Stimulated activated CD4-positive, alpha-beta T cell treated with anti-CD3 and anti-CD28 coated beads, TNF-alpha, amount 100 ng/mL, for 24 hours (primary cell): ENCODE measurements at regions not wholly inside any gene's neighbourhood (a gene's known extent, or its start where the extent isn't known, plus 50 kb on each side); places are given as distances from the start of the nearest gene placed in this dataset.
"Not testable (repeated sequence)": the region's sequence is repeated elsewhere in the genome, so short reads cannot be mapped to it uniquely, and the experiment has no call there.

Source experiments
- DNase-seq, 3 experiments: peaks; one replicate each; pipeline ENCODE4 v3.0.0-alpha.2; 2020; ENCODE audit warnings: low read depth in 3 of 3

DNA sequence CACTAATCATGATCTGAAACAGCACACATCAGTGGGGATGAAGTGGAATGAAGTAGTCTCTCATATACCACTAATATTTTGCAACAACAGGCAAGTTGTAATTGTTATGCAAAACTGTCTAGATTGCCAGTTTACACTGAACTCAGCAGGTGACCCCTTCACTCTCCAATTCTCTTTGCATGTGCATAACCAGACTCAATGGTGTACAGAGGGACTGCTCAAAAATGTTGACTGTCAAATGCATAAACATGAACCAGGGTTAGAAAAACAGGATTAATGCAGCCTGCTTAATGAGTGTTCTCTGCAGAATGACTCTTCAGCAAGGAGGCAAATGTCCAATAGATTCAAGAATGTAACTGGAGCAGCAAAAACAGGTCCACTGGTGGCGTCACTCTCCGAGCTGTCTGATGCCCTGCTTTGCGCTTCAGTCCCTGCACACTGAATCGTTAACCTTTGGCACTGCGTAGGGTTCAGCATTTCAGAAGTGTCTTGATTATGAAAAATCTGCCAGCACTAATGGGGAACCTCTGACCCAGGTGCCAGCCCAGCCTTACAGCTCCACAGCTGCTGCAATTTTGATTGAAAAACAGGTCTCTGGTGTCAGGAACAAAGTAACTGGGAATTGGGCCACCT is 209.3 kb downstream of the TDRD15 start:
- DNase-seq, result no peak

DNA sequence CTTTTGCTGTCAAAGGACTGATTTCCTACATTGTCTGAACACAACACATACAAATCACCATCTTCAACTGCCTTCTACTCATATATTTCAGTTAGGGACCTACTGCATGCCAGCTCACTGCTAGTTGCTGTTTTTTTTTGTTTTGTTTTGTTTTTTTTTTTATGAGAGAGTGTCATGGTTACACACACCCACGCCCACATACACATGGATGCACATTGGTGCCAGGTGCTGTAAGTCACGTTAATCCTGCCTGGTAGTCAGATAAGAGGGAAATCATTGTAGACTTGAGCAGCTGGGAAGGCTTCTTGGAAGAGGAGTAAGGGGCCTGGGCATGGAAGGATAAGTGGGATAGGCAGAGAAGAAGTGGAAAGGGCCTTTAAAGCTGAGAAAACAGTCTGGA is 209.9 kb downstream of the TDRD15 start:
- no peak for DNase-seq

GRCh38 chr2:21346984-21347383 is 223.2 kb downstream of the TDRD15 start:
- no peak for DNase-seq

- DNase-seq, result no peak
Observed at GRCh38 chr2:21353879-21354679, 230.3 kb downstream of the TDRD15 start.

DNA sequence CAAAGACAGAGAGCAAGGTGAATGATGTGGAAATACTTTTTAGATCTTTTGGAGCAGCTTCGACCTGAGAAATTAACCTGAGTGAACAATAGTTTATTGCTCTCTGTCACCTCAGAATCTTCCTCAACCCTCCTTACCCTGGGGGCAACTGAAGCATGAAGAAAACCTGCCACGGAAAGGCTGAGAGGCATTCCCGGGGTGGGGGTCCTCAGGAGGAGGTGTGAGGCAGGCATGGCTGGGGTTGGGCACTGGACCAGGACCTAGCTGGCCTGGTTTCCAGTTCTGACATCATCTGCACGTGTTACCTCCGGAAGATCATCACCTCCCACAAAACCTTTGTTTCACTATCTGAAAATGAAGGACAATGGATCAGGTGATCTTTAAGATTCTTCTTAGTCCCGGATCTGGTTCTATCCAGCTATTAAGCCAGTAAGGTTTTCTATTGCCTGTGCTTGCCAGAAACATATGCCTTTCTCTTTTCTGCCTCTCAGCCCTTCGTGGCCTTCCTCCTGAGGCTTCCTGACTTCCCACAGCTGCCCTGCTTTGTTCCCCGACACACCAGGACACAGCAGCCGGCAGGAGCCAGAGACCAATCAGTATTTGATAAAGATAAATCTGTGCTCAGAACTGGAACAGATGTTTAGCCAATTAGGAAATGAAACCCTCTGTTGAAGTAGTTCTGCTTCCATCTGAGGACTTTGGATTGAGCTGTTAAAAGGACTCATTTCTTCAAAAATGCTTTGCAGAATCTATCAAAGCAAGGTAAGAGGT is 232.5 kb downstream of the TDRD15 start:
- no peak for DNase-seq

DNA sequence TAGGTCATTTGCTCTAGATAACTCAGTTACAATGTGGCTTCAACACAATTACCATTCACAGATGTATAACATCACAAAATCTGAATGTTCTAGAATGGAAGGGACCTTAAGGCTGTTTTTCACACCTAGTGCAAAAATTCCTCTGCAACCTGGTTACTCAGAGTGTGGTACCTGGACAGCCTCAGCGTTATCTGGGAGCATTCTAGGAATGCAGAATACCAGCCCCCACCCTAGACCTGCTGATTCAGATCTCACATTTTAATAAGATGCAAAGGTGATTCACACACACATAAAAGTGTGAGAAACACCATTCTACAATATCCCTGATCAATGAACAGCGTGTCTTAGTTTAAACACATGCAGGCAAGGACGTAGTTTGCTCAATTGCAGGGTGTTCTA is 233.1 kb downstream of the TDRD15 start:
- DNase-seq, result no peak

GRCh38 chr2:21358976-21359375 is 235.2 kb downstream of the TDRD15 start:
- DNase-seq, result no peak

- DNase-seq, result no peak
Observed at GRCh38 chr2:21361384-21361783, 237.6 kb downstream of the TDRD15 start.

DNA sequence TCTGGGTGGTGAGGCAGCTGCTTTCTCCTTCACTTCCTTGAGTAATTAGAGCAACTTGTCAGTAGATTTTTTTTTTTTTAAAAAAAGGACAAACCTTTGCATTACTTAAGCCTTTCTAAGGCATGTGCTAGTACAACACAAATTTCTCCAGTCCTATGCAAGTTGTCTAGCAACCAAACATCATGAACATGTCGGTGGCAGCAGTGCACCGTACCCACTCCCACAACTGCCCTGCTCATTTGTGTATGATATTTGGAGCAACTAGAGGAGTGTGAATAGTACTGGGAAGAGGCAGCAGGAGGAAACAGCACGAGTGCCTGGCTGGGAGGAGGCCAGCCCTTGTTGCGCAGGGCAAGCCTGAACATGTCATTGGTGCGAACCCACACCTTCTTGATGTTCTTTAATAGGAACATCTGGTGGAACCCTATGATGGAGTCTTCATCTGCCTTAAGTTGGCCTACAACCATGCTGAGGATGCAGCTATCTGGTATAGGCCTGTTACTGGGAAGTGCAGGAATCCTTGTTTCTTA is 238.3 kb downstream of the TDRD15 start:
- DNase-seq, result no peak

DNA sequence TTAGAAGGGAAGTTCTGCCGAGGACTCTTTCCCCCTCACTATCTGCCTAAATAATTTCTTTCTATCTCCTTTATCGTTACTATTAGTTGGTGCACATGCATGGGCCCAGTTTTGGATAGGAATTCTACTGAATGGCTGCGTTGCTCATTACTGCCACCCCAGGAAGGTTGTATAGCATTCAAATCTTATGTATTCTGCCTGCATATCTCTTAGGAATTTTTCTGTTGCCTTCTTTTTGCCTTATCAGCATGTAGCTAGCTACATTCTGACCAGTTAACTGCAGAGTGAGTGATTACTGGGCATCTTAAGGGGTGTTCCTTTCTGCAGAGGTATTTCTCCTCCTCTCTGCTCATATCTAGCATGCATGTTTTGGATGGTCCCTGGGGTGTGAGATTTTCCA is 239.6 kb downstream of the TDRD15 start:
- DNase-seq, result no peak

DNA sequence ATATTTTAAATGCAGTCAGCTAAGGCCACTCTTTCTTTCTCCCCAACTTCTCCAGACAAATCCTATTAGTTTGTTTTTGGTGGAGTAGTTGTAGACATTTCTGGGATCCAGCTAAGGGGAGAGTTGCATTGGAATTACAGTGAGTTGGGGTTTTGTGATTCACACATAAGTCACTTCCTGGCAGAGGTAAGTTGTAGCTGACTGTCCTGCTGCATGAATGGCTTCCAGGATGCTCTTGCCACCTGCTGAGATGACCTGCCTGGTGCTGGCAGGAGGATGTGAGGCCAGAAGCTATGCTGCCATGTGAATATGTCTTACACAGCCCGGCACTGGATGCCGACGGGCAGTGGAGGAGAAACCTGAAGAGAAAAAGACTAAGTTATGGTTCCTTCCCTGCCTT is 243.7 kb downstream of the TDRD15 start:
- no peak for DNase-seq

- DNase-seq, result no peak
Observed at GRCh38 chr2:21369787-21370186, 246.0 kb downstream of the TDRD15 start.

- DNase-seq, result no peak
Observed at GRCh38 chr2:21371499-21372003, 247.8 kb downstream of the TDRD15 start.

- no peak for DNase-seq
Observed at GRCh38 chr2:21372654-21373053, 248.9 kb downstream of the TDRD15 start.

- no peak for DNase-seq
Observed at GRCh38 chr2:21376864-21377263, 253.1 kb downstream of the TDRD15 start.

- DNase-seq, result no peak
Observed at GRCh38 chr2:21379140-21379539, 255.4 kb downstream of the TDRD15 start.

GRCh38 chr2:21379668-21380067 is 255.9 kb downstream of the TDRD15 start:
- not testable (repeated sequence) for DNase-seq

DNA sequence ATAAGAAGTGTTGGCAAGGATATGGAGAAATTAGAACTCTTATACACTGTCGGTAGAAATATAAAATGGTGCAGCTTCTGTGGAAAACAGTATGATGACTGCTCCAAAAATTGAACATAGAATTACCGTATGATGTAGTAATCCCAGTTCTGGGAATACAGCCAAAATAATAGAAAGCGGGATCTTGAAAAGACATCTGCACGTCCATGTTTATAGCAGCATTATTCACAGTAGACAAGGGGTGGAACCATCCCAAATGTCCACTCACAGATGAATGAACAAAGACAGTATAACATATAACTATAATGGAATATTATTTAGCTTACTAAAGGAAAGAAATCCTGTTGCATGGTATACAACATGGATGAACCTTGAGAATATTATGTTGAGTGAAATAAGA is 257.7 kb downstream of the TDRD15 start:
- no peak for DNase-seq

DNA sequence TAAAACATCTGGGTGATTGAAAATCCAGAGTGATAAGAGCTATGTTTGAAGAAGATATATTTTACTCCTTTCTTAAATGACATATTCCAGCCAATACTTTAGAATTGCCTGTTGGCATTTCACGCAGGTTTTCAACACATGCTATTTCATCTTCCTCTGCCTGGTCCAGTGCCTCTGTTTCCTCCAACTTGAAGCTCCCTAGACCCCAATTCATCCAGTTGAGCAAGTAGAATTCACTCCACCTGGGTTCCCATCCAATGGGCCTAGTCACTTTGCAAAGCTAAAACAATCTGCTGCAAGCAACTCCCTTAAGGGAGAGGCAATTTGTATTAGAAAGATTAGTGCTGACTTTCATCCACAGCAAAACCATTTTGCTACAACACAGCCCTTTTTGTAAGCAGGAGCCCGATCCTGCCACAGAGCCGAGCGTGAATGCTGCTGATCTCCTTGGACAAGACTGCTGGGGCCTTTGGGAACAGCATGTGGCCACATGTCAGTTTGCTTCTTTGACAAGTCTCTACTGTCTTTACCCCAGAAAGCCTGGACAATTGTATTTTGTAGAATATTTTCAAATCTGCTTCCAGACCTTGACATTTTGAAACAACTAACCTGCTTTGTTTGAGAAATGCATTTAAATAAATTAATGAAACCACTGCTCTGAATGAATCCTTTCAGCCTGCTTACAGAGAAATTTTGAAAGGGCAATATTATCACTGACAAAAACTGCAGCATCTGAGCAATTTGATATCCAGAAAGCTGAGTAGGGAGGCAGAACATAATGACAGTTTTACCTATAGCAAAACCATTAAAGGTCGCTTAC is 259.1 kb downstream of the TDRD15 start:
- DNase-seq, result no peak

- DNase-seq, result no peak
Observed at GRCh38 chr2:21386666-21387065, 262.9 kb downstream of the TDRD15 start.

GRCh38 chr2:21392649-21393048 is 268.9 kb downstream of the TDRD15 start:
- DNase-seq, result no peak
